HG02943 (cell line): ENCODE measurements at regions not wholly inside any gene's neighbourhood (a gene's known extent, or its start where the extent isn't known, plus 50 kb on each side); places are given as distances from the start of the nearest gene placed in this dataset.

Source experiments
- ATAC-seq: cut with Tn5 transposase; IDR thresholded peaks from one replicate; pipeline ENCODE4 v1.9.1; 2021; ENCODE audit warnings: mild to moderate bottlenecking, low read depth, moderate library complexity; ENCODE audit not compliant: unreplicated experiment

DNA sequence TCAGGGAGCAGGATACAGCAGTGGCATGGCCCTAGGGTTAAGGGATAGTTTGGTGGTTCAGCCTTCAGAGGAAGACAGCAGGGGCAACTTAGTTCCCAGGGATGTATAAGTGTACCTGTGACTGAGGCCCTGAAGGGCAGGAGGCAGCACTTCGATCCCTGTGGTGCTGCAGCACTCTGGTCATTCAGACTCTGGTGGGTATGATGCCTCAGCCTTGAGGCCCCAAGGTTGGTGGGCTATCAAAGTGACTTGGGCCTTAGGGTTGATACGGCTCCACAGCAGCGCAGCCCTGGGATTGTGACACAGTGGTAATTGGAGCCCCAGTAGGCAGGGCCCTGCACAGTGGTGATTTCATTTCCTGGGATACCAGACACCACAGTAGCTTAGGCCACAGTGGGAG, 1703.1 kb downstream of the PCDH7 start:
- no peak for ATAC-seq

DNA sequence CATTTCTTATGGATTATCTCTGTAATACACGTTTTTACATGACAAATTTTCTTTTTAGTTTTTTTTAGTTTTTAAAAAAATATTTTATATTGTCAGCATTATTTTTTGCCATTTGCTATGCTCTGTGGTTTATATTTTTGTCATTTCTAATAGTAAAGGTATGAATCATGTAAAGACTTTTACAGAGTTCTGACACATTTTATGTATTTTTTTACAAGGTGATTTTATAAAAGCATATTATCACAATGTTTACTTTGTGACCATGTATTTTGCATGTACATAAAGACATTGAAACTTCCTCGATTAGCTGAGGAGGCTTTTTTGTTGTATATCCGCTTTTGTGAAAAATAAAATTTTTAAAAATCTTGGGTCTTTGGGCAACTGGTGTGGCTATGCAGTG, 1705.1 kb downstream of the PCDH7 start:
- ATAC-seq: no peak

DNA sequence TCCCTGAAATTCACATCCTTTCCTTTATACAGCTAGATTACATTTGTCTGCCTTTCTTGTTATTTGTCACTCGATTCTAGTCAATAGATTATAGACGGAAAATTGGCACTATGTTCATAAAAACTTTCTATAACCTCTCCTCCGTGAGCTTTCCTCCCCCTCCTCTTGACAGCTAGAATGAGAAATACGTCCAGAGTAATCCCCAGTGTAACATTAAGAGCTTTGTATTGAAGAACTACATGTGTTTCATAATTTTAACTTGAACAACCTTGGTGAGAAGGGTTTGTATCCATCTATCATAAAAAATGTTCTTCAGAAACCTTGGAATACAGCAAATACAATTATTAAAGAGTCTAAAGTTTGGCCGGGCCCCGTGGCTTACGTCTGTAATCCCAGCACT, 1707.4 kb downstream of the PCDH7 start:
- no peak for ATAC-seq

DNA sequence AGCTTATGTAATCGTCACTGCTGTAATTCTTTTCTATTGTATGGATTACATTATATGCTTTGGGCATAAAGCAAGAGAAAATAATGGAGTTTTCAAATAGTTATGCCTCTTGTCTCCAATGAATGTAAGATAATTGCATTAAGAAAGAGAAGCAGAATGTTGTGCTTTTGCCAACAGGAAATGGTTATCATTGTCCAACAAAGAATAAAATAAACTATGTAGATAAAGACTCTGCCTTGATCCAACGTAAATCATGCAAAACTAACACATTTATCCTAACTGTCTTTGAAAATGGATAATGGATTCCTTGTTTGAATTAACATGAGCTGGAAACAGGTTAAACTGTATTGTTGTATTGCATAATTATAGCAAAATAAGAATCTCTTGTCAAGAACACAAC, 1709.0 kb downstream of the PCDH7 start:
- ATAC-seq: no peak

DNA sequence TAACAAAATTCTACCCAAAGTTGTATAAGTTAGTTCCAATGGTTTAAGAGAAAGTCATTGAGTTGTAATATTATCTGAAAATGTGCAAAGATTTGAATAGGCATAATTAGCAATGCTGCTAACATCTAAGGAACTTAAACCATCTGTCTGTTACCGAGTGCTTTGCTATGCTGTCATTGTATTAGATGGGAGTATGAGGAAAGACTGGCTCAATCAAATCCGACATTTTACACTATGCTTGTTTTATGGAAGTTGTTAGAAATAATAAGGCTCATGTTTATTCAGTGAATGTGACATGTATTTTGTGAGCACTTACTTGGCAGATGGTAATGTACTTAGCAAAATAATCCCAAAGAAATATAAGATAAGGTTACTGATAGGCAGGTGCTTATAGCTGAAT, 1715.1 kb downstream of the PCDH7 start:
- ATAC-seq: no peak

DNA sequence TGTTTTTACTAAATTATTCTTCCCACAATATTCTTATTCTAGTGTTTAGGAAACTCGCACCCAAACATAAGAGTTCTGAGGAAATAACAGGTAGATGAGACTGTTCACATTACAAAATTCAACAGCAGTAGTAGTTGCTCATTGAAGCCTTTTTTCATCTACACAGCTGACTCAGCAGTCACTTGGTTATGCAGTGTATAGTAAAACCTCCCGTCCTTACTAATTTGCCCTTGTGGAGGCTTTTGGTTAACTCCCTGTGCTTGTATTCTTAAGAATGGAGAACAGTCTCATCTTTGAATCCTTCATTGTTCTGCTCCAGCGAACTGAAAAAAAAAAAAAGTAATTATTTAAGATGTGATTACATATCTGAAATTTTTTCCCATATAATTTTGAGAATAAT, 1716.6 kb downstream of the PCDH7 start:
- no peak for ATAC-seq

DNA sequence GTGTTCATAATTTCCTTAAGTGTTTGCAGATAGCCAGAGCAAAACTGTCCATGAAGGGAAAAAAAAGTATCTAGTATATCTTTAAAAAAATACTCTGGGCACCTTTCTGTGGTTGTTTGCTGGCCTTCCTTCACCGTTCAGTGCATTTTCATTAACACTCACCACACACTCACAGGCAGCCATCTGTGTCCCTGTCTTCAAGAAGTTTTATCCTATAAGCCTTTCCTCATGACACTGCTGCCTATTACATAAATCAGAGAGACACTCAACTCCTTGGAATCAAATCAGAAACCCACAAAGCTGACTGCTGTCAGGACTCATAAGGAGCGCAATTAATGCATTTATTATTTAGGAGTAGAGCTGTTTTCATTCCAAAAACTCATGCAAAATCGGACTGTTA, 1720.2 kb downstream of the PCDH7 start:
- ATAC-seq: no peak

DNA sequence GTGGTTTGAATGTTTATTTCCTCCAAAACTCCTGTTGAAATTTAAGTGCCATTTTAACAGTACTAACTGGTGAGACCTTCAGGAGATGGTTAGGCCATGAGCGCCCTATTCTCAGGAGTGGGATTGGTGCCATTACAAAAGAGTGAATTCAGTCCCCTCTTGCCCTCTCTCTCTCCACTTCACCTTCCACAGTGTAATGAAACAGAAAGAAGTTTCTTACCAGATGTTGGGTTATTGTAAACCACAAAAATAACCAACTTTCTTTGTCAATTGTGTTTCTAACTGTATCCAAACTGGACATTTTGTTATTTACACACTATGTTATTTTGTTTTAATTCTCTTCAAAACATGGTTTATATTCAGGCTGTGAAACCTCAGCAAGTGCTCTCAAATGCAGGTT, 1734.3 kb downstream of the PCDH7 start:
- no peak for ATAC-seq

DNA sequence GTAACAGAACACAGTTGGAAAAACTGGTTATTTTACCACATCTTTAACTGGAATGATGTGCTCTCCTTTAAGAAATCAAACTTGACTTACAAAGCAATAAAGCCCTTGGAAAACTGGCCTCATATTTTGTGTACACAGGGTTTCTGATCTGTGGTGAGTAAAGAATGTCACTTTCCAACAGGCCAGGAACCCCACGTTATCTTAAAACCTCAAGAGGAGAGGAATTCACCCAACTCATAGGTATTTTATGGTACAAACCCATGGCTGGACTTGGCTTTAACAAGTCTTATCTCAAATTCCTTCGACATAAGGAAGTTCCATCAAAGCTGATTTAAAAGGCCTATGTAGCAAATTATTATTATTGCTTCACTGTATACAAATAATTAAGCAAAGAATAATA, 1735.1 kb downstream of the PCDH7 start:
- no peak for ATAC-seq

DNA sequence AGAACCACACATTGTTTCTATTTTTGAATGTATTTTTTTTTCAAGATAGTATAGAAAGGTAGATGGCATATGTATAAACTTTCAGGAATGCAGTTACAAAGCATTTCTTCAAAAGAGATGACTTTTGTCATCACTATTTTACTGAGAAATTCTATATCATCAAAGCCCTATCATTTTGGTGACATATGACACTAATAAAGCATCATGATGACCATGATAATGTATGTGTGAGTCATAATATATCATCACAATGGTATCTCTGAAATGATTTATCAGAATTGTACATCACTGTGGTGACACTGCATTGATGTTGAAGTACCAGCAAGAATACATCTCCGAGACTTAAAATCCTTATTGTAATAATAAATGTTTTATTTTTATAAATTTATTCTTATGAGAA, 1740.8 kb downstream of the PCDH7 start:
- no peak for ATAC-seq

DNA sequence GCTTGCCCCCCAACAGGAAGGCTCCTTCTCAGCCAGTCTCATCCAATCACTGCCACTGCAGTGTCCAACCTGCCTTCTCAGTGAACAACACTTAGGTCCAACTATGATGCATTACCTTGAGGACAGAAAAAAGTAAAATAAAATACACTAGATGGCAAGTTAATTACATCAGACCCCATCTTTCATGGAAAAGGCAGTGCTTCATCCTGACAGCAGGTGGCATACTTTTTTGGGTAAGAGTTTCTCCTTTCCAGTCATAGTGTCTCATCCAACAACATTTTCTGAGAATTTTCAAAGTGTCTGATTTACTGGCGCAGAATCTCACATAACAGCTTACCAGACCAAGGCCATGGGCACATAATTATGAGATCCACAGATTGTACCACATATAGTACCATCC, 1742.8 kb downstream of the PCDH7 start:
- no peak for ATAC-seq

DNA sequence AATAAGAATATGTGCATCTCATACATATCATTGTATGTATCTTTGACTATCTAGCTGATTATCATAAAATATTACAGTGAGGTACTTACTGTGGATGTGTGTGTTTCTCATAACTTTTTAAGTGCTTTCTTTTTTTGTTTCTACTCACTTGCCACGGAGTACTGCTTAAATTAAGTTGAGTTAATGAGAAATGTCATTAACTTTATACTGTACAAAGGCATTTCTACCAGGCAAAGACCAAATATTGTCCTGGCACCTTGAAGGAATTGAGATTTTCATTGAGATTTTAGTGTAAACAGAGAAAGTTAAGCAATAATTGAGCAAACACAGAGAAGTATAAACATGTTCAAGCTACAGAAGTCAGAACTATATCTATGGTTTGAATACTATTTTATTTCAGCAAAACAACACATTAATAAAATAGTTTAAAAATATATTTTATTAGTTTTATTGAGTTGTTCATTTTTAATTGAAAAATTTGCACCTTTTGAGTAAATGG, 1750.0 kb downstream of the PCDH7 start:
- ATAC-seq: no peak

DNA sequence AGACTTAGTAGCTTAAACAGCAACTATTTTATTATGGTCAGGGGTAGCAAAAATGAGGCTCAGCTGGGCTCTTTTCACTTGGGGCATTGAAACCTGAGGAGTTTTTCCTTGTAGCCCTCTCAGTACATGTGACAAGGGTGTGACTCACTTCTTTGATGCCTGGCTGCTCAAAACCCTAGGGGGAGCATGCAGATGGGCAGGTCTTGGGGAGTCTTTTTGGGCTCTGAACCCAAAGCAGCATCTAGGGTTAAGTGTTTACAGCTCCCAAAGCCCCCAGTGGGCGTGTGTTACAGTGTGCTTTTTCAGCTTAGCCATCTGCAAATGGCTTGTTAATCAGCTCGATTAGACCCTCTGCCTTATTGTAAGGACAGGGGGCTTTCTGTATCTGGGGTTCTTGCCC, 1752.7 kb downstream of the PCDH7 start:
- ATAC-seq: no peak

DNA sequence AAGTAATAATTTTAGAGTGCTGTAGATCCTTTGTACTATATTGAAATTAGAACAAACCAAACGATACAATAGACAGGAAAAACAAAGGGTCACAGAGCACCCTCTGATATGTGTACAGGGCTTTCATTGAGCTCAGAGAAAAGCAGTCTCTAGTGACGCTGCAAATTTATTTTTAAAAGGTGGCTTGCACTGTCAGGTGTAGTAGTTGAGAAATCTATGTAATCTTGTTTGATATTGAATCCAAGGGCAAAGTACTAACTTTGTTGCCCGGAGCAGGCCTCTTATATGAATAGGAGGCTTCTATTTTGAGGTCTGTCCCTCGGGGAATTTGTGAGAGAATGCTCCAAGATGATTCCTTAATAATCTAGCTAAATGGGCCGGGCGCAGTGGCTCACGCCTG, 1755.5 kb downstream of the PCDH7 start:
- no peak for ATAC-seq

DNA sequence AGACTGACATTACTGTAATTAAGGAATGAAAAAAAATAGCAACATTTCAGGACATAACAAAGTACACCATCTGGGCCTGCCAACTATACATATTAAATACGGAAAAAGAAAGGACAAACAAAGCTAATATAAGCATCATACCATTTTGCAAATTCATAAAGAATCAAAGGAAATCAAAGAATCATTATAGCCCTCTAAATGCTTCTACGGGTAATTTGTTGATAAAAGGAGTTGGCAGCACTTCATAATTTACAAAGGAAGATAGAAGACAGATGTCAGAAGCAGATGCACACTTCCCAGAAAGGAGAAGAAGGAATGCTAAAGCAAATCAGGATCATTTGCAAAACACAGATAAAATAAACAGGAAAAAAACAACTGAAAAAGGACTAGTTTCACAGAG, 1757.3 kb downstream of the PCDH7 start:
- no peak for ATAC-seq

DNA sequence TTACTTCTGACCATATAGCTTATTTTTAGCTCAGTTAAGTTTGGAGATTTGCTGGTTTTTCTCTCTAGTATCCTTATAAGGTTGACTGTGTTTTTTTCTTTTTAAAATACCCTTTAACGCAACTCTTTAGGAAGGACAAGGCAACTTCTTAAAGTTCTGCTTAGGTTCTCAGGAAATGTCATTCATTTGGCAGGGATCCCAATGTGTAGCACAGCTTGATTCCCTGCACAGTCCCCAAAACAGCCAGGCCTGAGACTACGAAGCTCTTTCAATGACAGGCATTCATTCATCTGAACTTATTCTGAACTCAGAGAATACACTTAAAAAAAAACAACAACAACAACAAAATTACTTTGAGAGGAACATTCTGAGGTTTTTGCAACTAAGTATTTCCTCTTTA, 1765.8 kb downstream of the PCDH7 start:
- no peak for ATAC-seq

DNA sequence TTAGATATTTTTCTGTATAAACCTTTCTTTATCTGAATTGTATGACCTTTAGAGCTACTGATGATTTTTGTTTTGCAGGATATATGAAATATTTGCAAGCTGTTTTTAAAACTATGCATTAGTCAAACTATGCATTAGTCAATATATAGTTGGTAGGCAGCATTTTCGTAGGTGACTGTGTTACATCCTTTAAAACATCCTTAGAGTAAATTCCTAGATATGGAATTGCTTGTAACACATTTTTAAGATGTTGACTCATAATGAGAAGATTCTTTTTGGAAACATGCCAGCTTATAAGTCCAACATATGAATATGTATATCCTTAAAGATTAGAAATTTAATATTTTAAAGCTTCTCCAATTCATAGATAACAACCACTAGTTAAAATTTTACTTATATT, 1768.5 kb downstream of the PCDH7 start:
- no peak for ATAC-seq

DNA sequence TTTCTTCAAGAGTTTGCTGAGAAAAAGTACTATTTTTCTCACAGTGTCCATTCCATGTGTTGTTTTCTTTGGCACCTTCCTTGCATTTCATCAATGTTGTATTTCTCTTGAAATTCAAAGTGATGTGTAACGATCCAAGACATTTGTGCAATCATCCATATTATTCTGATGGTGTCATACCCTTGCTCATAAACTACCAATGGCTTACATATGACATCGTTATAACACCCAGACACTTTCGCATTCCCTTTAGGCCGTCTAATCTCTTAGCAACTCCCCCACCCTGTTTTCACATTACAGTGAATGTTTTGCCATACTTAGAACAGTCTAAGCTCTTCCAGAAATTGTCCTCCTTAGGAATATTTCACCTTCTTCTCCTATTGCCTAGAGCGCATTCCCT, 1779.0 kb downstream of the PCDH7 start:
- no peak for ATAC-seq

DNA sequence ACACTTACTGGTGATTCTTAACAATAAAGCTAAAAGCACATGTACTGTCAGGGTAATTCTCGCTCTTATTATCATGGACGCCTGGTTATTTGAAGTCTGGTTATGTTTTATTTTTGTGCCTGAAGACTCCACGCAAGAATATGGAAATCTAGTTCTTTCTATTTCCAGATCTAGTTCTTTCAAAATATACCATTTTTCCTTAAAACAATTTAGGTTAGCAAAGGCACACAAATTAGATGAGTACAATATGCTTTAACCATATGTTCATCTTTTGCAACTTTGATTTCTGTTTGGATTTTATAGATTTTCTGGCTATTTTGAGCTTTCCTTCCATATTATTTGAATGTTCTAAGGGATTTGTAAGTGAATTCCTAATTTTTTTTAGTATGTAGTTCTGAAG, 1783.1 kb downstream of the PCDH7 start:
- ATAC-seq: no peak

DNA sequence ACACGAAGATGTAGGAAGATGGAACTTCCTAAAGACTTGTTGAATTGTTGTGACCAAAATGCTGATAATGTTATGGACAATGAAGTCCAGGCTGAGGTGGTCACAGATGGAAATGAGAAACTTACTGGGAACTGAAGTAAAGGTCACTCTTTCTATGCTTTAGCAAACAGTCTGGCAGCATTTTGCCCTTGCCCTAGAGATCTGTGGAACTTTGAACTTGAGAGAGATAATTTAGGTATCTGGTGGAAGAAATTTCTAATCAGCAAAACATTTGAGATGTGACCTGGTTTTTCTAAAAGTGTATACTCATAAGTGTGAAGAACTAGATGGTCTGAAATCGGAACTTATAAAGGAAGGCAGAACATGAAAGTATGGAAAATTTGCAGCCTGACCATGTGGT, 1785.9 kb downstream of the PCDH7 start:
- no peak for ATAC-seq

DNA sequence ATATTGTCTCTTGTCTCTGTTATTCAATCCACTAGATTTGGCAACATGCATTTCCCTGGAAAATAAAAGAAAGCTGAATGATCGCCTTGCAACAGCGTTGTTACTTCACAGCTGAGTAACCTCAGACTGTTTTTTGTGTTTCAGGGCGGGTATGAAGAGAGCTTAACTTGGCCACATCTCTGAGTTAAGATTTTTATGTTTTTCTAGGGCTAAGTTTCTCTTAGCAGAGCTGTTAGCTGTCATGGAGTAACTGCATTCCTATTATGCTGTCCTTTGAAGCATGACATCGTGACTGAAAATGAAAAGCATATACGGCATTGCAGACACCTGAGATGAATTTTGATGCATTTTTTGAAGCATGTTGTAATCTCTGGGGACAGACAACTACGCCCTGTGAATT, 1798.9 kb downstream of the PCDH7 start:
- no peak for ATAC-seq

DNA sequence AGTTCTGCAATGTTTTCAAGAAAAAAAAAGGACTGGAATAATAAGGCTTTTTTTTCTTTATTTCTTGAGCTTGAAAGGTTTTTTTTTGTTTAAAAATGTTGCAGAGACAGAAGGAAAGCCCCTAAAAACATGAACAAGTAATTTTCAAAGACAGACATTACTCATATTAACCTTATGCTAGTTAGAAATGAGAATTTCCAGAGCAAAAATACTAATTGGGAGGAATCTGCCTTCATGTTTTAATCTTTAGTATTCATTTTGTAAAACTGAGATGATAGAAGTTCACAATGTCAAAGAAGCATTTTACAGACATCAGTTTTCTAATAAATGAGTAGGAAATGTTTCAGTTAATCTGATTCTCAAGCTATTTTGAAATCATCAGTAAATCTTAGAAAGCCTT, 1805.3 kb downstream of the PCDH7 start:
- ATAC-seq: no peak

DNA sequence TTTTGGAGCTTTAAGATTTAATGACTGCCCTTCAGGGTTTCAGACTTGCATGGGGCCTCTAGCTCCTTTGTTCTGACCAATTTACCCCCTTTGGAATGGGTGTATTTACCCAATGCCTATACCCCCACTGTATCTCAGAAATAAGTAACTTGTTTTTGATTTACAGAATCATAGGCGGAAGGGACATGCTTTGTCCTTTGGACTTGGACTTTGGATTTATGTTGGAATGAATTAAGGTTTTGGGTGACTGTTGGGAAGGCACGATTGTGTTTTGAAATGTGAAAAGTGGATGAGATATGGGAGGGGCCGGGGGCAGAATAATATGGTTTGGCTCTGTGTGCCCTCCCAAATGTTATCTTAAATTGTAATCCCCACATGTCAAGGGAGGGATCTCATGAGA, 1824.7 kb downstream of the PCDH7 start:
- ATAC-seq: no peak

DNA sequence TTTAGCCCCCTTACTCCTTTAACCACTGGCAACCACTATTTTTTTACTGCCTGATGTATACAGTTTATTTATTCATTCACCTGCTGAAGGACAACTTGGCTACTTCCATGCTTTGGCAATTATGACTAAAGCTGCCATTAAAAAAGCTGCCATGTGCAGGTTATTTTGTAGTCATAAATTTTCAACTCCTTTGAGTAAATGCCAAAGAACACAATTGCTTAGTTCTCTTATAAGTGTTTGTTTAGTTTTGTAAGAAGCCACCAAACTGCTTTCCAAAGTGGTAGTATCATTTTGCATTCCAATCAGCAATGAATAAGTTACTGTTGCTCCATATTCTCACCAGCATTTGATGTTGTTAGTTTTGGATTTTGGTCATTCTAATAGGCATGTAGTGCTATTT, 1831.8 kb downstream of the PCDH7 start:
- ATAC-seq: no peak
